SU-DHL-6 (cell line): ENCODE measurements at regions not wholly inside any gene's neighbourhood (a gene's known extent, or its start where the extent isn't known, plus 50 kb on each side); places are given as distances from the start of the nearest gene placed in this dataset.

ENCODE experiments used
- H2AFZ ChIP-seq: fragments of 200-600 bp; sonication (generic); 2 replicates; pipeline ENCODE4 v1.6.1; 2014; ENCODE audit warnings: low read depth, mild to moderate bottlenecking, moderate library complexity, mixed read lengths, antibody characterized with exemption, low read length; ENCODE audit not compliant: severe bottlenecking
- H3F3A ChIP-seq: fragments of 200-600 bp; shearing (Covaris generic); 2 replicates; pipeline ENCODE4 v1.6.0; 2016; ENCODE audit warnings: antibody characterized with exemption, mild to moderate bottlenecking; ENCODE audit not compliant: insufficient read depth
- H3K27ac ChIP-seq: fragments of 200-600 bp; sonication (generic); 2 replicates; pipeline ENCODE4 v1.5.1; 2016; ENCODE audit warnings: low read depth, mild to moderate bottlenecking, low read length, moderate library complexity, mixed read lengths
- H3K27me3 ChIP-seq: fragments of 200-600 bp; sonication (generic), shearing (Covaris generic); 2 replicates; pipeline ENCODE4 v1.6.0; 2014; ENCODE audit warnings: mild to moderate bottlenecking, low read length
- H3K36me3 ChIP-seq: fragments of 200-600 bp; sonication (generic); 2 replicates; pipeline ENCODE4 v1.6.1; 2014; ENCODE audit warnings: mild to moderate bottlenecking, low read length, mixed read lengths
- H3K4me2 ChIP-seq: fragments of 300-600, 200-600 bp; shearing (Covaris generic), sonication (generic); 2 replicates; pipeline ENCODE4 v1.6.0; 2014; ENCODE audit warnings: low read length, low read depth, mild to moderate bottlenecking; ENCODE audit not compliant: poor library complexity, severe bottlenecking
- H3K4me3 ChIP-seq: fragments of 200-600 bp; sonication (generic); 2 replicates; pipeline ENCODE4 v1.5.1; 2014; ENCODE audit warnings: antibody characterized with exemption, low read length, mild to moderate bottlenecking, mixed read lengths; ENCODE audit not compliant: insufficient read depth, poor library complexity, severe bottlenecking
- H3K79me2 ChIP-seq: fragments of 200-600 bp; sonication (generic); 2 replicates; pipeline ENCODE4 v1.6.1; 2014; ENCODE audit warnings: mild to moderate bottlenecking, low read length, moderate library complexity; ENCODE audit not compliant: insufficient read depth
- H3K9ac ChIP-seq: fragments of 200-600 bp; sonication (generic); 2 replicates; pipeline ENCODE4 v1.7.0; 2014; ENCODE audit warnings: mild to moderate bottlenecking, low read length
- H3K9me2 ChIP-seq: fragments of 200-600 bp; sonication (generic); replicated peaks from 2 replicates; pipeline ENCODE4 v1.6.1; 2014; ENCODE audit warnings: low read length; ENCODE audit not compliant: insufficient read depth
- H3K9me3 ChIP-seq: fragments of 200-600 bp; sonication (generic); 2 replicates; pipeline ENCODE4 v1.6.1; 2014; ENCODE audit warnings: low read length, mixed read lengths; ENCODE audit not compliant: insufficient read depth
- H4K20me1 ChIP-seq: fragments of 200-600 bp; sonication (generic); 2 replicates; pipeline ENCODE4 v1.6.1; 2014; ENCODE audit warnings: low read depth, mild to moderate bottlenecking, antibody characterized with exemption, low read length, moderate library complexity, mixed read lengths
- CTCF ChIP-seq: fragments of 200-600 bp; sonication (generic); IDR thresholded peaks from one replicate; pipeline ENCODE4 v1.5.1; 2017; ENCODE audit warnings: antibody characterized with exemption, mild to moderate bottlenecking, low read length, moderate library complexity; ENCODE audit not compliant: insufficient read depth, poor library complexity, severe bottlenecking
- EZH2phosphoT487 ChIP-seq: fragments of 200-600 bp; sonication (generic), shearing (Covaris generic); conservative IDR thresholded peaks from 2 replicates; pipeline ENCODE4 v1.6.1; 2018; ENCODE audit warnings: mild to moderate bottlenecking, antibody characterized with exemption, low read length, moderate library complexity, mixed read lengths

- Histone ChIP-seq H3K9me2 (no peaks in the 10 kb centered on the region), H3F3A (no peaks in the 10 kb centered on the region), H3K79me2 (no peaks in the 10 kb centered on the region), H4K20me1 (no peaks in the 10 kb centered on the region), H3K4me2 (no peak overlapping the region), H3K36me3 (no peaks in the 10 kb centered on the region), H3K9ac (no peak overlapping the region), H3K4me3 (no peak overlapping the region), H3K9me3 (no peaks in the 10 kb centered on the region), H3K27ac (no peak overlapping the region), H2AFZ (no peak overlapping the region), H3K27me3 (no peaks in the 10 kb centered on the region)
- TF ChIP-seq CTCF (no peak), EZH2phosphoT487 (no peak)
These were observed 262.4 kb upstream of the ACTBL2 start for GRCh38 chr5:57745029-57745428.

GRCh38 chr5:57741336-57741735 is 258.7 kb upstream of the ACTBL2 start:
- H3K36me3 ChIP-seq, result no peaks in the 10 kb centered on the region
- H3K27ac ChIP-seq, result no peak overlapping the region
- H3K27me3 ChIP-seq, result no peaks in the 10 kb centered on the region
- no peak overlapping the region for H3K9ac ChIP-seq
- no peaks in the 10 kb centered on the region for H3F3A ChIP-seq
- H3K4me3 ChIP-seq, result no peak overlapping the region
- no peak overlapping the region for H2AFZ ChIP-seq
- no peaks in the 10 kb centered on the region for H3K9me2 ChIP-seq
- H4K20me1 ChIP-seq, result no peaks in the 10 kb centered on the region
- H3K4me2 ChIP-seq, result no peak overlapping the region
- H3K9me3 ChIP-seq, result no peaks in the 10 kb centered on the region; the same call in 1 of the 2 replicates
- TF ChIP-seq CTCF, result no peak
- no peak for TF ChIP-seq EZH2phosphoT487
- no peaks in the 10 kb centered on the region for H3K79me2 ChIP-seq

GRCh38 chr5:57738787-57739186 is 256.2 kb upstream of the ACTBL2 start:
- Histone ChIP-seq H3K9me3 (no peaks in the 10 kb centered on the region; the same call in 1 of the 2 replicates), H3K9ac (no peak overlapping the region), H2AFZ (no peak overlapping the region), H3K36me3 (no peaks in the 10 kb centered on the region), H3K27me3 (no peaks in the 10 kb centered on the region), H3K27ac (no peak overlapping the region), H3F3A (no peaks in the 10 kb centered on the region), H3K4me3 (no peak overlapping the region), H3K4me2 (no peak overlapping the region), H3K9me2 (no peaks in the 10 kb centered on the region), H4K20me1 (no peaks in the 10 kb centered on the region), H3K79me2 (no peaks in the 10 kb centered on the region)
- TF ChIP-seq EZH2phosphoT487 (no peak), CTCF (no peak)

- Histone ChIP-seq H3K4me2 (no peak overlapping the region), H3K9me3 (no peaks in the 10 kb centered on the region; the same call in 1 of the 2 replicates), H3K27me3 (no peaks in the 10 kb centered on the region), H3F3A (no peaks in the 10 kb centered on the region), H3K36me3 (no peaks in the 10 kb centered on the region), H2AFZ (no peak overlapping the region), H4K20me1 (no peaks in the 10 kb centered on the region), H3K9me2 (no peaks in the 10 kb centered on the region), H3K79me2 (no peaks in the 10 kb centered on the region), H3K9ac (no peak overlapping the region), H3K27ac (no peak overlapping the region), H3K4me3 (no peak overlapping the region)
- no peak for TF ChIP-seq CTCF
- no peak for TF ChIP-seq EZH2phosphoT487
These were observed 255.7 kb upstream of the ACTBL2 start for GRCh38 chr5:57738301-57738700.
